HG03565 (cell line): ENCODE measurements at regions not wholly inside any gene's neighbourhood (a gene's known extent, or its start where the extent isn't known, plus 50 kb on each side); places are given as distances from the start of the nearest gene placed in this dataset.

Experiments used
- ATAC-seq: cut with Tn5 transposase; IDR thresholded peaks from one replicate; pipeline ENCODE4 v1.9.1; 2021; ENCODE audit warnings: mild to moderate bottlenecking, moderate library complexity; ENCODE audit not compliant: unreplicated experiment

DNA sequence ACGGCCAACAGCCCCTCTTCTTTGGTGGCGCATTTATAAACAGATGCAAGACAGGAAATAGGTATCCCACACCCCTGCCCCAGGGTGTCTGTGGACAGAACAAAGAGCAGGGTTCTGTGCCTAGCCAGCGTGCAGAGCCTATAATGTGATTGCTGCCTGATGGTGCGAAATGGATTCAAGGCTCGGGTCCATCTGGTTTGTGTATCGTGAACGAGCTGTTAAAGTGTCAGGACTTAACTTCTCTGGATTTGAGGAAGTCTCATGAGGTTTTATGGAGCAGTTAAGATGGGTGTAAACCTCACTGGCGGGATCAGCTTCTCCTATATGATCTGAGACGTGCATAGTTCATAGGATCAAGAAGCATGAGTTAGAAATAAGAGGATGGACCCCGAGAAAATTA is 388.7 kb upstream of the TBX3 start:
- ATAC-seq, result no peak

DNA sequence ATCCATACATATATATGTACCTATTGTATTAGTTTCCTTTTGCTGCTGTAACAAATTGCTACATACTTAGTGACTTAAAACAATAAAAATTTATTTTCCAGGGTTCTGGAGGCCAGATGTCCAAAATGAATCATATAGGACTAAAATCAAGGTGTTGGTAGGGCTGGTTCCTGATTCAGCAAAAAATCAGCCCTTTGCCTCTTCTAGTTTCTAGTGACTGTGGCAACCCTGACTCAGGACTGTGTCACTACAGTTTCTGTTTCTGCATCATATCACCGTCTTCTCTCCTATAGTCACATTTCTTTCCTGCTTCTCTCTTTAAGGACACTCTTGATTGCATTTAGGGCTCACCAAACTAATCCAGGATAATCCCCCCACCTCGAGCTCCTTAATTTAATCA is 386.3 kb upstream of the TBX3 start:
- no peak for ATAC-seq

DNA sequence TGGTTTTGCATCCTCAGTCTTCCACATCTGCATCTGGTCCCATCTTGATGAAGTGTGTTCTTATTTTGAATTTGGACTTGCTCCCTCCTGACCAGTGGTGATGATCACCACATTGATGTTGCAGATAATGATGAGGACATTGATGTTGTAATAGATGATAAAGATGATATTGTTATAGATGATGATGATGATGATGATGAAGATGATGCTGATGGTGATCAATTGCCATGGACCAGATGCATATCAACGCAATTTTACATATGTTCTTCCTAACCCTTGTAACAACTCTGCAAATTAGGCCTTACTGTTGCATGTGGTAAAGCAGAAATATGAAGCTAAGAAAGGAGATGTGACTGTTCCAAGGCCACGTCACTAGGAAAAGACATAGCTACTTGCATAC is 380.3 kb upstream of the TBX3 start:
- ATAC-seq, result no peak

DNA sequence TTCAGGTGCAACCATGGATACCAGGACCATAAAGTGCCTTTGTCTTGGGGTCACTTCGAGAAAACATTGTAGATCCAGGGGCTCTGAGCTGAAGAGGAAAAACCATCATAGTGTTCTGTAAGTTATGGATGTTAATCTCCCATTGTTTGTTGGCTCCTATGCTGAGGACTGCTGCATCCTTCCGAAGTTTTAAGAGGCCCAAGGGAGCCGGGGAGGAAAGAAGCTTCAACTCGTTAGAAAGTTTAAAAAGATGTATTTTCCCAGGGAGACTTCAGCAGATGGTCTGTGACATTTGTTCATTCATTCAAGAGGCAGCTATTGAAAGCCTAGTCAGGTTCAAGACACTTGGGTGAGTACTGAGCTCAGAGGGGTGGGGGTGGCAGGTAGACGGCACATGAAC is 378.8 kb upstream of the TBX3 start:
- ATAC-seq, result no peak

DNA sequence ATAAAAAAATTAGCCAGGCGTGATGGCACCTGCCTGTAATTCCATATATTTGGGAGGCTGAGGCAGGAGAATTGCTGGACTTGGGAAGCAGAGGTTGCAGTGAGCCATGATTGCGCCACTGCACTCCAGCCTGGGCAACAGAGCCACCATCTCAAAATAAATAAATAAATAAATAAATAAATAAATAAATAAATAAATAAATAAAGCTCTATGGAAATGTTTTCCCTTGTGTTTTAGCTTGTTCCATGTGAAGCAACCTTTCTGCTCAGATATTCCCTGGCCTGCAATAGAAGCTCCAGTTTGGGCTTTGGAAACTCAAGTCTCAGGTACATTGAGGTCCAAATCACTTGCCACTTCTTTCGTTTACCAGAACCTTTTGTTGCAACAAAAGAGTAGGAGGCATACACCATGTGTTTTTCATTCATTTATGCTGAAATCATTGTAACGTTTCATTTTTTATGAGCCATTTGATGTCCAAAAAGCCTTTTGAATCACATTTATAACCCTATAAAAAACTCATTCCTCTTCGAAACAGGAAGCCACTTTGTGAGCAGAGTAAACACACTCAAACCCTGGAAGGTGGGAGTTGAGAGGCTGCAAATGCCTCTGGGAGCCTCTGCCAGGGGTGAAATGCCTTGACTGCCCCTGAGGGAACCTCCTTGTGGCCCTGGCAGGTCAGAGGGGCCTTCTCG is 376.6 kb upstream of the TBX3 start:
- ATAC-seq, result no peak

DNA sequence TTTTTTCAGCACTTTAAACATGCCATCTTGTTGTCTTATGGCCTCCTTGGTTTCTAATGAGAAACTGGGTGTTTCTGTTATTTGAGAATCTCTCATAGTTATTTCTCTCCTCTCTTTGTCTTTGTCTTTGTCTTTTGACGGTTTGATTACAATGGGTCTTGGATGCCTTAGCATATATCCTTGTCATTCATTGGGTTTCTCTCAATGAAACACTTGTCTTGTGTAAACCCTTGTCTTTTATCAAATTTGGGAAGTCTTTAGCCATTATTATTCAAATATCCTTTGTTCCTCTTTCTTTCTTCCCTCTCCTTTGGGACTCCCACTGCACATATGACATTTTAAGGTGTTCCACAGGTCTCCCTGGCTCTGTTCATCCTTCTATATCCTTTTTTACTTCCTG is 373.5 kb upstream of the TBX3 start:
- ATAC-seq, result no peak

DNA sequence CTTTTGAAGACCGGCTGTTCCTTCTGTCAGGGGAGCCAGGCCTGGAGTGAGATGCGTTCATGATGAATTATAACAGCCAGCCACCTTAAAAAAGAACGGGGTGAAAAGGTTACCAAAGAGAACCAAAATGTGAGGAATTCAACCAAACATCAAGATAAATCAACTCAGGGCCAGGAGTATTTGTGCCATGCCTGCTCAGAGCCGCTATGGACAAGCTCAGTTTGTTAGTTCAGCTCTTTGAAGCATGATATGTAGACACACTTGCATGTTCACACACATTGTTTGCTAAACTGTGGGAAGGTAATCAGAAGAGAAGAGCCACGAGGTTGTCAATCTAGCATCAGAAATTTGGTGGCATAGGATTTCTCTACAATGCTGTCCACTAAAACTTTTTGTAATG is 367.4 kb upstream of the TBX3 start:
- no peak for ATAC-seq

DNA sequence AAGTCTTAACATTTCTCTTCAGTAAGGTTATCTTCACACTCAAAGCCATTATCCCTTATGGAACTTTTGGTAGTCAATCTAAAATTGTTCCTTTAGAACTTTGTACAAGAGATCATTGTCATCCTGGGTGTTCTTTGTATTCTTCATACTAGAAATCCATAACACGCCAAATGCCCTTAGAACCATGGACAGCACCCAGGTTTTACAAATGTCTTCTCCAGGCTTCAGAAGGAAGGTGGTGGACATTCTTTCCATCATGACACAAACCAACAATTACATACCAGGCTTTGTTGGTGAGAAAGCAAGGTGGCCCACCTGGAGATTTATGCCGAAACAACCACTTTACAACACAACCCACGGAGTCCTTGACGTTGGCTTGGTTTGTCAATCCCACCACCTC is 365.6 kb upstream of the TBX3 start:
- ATAC-seq, result no peak

DNA sequence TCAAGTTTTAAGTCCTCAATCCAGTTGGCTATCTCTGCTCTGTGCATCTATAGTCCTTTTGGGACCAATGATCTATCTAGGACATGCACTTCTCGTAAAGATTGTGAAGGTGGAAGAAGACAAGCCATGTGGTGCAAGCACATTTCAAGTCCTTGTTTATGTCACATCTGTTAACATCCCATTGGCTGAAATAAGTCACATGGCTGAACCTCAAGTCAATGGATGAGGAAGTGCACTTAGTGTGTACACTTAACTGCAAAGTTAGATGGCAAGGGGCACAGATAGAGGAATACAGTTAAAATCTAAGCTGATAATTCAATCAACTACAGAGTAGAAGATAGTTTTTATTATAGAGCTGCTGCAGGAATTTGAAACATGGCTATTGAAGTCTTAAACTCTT is 362.8 kb upstream of the TBX3 start:
- no peak for ATAC-seq

DNA sequence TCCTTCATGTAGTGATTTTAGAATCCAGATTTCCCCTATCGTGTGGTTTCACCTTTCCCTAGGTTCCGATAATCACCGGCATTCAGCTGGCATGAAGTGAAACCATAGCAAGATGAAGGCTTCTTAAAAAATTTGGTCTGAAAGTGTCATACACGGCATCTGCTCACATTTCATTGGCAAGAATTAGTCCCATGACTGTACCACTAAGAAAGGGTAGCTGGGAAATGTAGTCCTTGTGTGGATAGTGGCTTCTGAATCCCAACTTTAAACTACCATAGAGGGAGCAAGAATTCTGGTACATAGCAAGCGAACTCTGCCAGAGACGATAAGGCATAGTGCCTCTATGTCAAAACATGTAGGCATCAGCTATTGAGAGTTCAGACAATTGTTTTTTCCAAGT is 360.1 kb upstream of the TBX3 start:
- no peak for ATAC-seq

DNA sequence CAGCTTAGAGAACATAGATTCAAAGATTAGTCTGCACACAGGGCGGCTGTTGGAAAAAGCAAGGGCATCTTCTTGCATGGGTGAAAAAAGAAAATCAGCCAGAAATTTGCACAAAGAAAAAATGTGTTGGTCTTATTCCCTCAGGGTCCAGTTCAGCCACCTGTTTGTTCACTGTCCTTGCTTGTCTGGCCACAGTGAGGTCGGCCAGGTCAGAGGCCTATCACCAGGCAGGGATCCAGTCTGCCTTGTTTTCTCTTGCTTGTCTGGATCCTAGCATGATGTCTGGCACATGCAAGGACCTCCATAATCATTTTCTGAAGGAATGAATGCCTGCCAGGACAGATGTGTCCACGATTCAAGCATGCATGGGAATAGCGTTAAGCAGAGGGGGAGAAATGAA is 359.1 kb upstream of the TBX3 start:
- no peak for ATAC-seq

DNA sequence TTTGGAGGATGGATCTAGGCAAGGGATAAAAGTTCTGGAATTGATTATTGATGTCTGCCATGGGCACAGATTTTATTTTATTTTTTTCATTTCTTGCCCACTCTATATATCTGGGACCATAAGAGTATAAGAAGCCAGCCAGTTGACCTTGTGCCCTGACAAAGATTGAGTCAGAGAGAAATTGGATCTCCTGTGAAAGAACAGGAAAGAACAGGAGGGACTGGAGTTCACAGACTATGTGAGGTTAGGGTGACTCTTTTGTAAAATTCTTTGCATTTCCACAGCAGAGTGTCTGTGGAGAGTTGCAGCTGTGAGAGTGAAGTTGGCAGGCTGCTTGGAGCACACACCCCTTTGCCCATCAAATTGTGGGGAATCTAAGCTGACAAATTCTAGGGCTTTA is 358.4 kb upstream of the TBX3 start:
- ATAC-seq, result no peak

DNA sequence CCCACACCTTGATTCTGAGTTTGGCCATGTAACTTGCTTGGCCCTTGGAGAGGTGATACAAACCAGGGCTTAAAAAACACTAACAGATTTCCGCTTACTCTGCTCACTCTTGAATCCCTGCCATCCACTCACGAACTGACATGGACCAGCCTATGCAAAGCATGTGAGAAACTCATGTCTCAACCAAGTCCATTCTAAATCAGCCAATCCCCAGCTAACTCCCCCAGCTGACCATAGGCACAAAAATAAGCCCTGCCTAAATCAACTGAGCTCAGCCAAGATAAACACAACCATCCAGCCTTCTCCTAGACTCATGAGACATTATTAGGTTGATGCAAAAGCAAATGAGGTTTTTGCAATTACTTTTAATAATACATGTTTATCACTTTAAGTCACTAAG is 353.9 kb upstream of the TBX3 start:
- no peak for ATAC-seq

DNA sequence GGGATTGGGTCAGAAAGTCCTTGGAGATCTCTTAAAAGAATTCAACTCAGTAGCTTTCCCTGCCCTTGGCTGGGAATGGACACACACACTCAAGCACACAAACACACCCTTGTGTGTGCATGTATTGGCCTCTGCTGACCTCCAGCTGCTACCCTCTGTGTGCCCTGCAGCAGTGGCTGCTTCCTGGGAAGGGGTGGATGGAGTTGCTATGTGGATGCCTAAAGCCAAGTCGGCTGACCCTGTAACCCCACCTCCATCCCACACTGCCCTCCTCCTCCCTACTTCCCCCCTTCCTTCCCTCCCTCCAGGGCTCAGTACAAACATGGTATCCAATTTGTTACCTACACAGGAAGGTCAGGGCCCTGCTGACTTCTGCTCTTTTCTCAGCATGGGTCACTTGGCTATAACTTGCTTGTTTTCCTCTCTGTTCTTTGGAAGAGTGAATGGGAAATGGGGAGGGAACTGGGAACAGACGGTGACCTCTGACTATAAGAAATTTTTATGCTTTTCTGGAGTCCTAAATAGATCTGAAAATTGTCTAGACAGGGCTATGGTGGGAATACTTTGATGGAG is 351.6 kb upstream of the TBX3 start:
- no peak for ATAC-seq

DNA sequence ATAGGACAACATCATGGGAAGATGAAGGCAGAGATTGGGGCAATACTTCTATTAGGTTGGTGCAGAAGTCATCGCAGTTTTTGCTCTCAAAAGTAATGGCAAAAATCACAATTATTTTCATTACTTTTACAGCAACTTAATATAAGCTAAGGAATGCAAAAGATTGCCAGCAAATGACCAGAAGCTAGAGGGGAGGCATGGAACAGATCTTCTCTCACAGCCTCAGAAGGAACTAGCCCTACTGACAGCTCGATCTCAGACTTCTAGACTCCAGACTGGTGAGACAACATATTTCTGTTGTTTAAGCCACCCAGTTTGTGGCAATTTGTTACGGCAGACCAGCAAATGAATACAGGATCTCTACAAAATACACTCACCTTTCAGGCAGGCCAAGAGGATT is 348.5 kb upstream of the TBX3 start:
- ATAC-seq, result no peak

DNA sequence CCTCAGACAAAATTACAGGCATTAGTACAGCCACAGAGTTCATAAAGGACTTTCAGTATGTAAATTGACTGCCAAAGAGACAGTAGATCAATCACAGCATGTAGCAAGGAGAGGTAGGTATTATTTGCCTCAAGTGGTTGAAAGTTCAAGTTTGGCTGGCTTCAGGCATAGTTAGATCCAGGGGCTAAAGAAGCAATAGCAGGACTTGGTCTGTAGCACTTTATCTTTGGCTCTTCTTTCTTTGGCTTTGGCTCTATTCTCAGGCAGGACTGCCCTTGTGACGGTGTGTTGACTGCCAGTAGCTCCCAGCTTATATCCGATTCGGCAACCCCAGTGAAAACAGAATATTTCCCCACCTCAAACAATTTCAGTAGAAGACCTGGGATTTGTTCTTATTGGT is 346.0 kb upstream of the TBX3 start:
- no peak for ATAC-seq

DNA sequence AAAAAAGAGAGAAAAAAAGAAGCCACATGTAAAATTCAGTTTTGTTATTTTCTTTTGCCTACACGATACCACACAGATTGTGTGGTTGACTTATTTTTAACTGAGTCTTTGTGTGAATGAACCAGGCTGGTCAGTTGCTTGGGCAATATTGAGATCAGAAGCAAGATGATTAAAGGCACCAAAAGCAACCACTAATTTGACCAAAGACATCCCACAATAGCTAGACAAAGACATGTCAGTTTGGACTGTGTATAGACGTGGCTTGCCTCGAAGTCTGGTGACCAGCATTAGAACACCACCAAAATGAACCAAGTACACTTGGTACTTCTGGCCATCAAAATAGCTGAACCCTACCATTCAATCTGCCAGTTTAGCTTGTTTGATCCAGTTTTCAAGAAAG is 340.6 kb upstream of the TBX3 start:
- ATAC-seq, result no peak

DNA sequence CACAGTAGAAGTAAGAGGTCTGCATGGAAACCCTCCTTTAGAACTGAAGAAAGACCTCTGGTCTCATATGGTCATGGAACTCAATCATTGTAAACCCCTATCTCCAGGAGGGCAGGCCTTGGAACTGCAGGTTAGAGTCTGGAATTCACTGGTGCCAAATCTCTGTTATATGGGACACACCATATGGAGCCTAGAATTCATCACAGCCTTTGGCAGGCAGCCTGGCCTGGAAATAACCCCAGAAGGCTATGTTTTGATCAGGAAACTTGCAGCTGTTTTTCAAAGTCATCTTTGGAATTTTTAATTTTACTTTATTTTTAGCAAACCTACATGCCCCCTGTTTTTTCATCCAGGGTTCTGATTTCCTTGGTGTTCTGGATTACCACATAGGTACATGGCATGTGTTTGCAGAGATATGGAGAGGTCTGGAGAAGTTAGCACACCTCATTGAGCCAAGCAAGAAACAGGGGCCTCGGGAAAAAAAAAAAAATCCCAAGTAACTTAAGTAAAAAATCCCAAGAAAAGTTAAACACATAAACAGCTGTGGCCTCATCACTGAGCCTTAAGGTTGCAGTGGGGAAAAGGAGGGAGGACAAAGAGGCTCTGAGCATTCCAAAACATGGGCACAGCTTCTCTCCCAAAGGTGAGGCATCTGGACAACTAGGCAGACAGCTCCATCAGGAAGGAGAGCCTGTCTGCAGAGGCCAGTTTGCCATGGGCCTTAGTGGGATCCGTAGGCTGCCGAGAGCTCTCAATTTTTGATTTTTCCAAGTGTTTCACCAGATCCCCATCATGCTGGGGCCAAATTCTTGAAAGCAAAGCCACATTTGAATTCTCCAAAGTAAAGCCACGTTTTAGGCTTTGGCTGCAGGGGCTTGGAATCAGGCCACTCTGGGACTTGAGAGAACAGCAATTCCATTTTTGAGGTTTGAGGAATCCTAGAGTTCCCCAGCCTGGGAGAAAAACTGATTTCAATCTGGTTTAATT is 339.6 kb upstream of the TBX3 start:
- ATAC-seq, result no peak

DNA sequence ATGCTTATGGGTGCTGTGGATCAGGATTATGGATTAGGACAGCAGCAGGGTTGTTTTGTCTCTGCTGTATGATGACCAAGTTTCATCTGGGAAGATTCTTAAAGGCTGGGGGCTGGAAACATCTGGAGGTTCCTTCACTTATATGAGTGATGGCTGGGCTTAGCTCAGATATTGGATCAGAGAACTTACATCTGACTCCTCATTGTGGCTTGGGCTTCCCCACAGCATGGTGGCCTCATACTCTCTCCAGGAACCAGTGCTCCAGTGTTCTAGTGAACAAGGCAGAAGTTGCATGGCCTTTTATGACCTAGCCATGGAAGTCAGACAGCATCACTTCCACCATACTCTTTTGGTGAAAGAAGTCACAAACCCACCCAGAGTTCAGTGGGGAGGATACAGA is 336.1 kb upstream of the TBX3 start:
- no peak for ATAC-seq

DNA sequence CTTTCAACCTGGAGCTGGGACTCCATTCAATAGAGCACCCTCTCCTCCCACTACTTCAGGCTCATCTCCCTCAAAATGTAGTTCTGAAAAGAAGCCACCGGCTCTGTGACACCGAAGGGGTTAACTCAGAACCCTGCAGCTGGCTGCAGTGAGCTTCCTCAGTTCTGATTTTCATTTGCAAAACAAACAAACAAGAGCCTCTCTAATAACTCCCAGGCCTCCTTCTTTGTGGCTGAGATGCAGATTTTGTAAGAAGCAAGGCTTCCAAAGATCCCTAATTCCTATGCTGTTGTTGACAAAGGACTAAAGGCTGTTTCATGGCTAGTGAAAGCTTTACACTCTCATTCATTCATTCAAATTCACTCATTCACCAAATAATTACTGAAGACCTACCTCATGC is 333.4 kb upstream of the TBX3 start:
- ATAC-seq, result no peak

DNA sequence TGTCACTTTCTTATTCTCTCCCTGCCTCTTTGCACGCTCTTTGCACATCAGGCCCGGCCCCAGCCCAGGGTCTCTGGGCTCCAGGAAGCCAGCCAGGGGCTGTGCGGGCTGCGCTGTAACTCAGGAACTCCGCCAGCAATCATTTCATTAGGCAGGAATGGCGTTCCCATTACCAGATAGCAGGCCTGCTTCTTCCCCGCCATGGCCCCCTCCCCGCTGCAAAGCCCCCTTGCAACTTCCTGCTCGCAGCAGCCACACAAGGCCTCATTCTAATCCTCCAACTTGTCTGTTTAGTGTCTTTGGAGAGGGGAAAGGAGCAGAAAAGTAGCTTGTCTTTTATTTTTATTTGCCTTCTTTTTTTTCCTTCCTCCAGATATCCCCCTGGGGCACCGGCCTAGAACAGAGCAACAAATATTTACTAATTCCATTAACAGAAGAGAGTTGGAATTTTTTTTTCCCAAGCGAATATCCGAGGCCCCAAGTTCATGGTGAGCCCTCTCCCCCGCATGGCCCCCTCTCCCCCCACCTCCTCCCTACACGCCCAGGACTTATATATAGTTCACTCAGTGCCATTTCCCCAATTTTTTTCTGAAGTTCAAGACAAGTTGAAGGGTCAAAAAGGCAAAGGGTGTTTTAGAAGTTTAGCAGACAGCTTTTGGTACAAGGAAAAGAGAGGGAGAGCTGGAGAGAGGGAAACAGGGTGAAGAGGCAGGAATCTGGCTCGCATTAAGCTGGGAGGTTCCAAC is 329.4 kb upstream of the TBX3 start:
- no peak for ATAC-seq
